IPS DF 6.9 (cell line): ENCODE measurements at regions not wholly inside any gene's neighbourhood (a gene's known extent, or its start where the extent isn't known, plus 50 kb on each side); places are given as distances from the start of the nearest gene placed in this dataset.

Source experiments
- DNase-seq: peaks from one replicate; pipeline ENCODE4 v3.0.0-alpha.2; 2013; ENCODE audit warnings: low read depth, low spot score
- H3K27ac ChIP-seq: one replicate; pipeline ENCODE4 v1.5.1; 2013; ENCODE audit warnings: low read length, control low read depth
- H3K27me3 ChIP-seq: 2 replicates; pipeline ENCODE4 v1.6.1; 2013; ENCODE audit warnings: mild to moderate bottlenecking, low read length; ENCODE audit not compliant: control insufficient read depth, insufficient read depth
- H3K36me3 ChIP-seq: 2 replicates; pipeline ENCODE4 v1.6.1; 2013; ENCODE audit warnings: low read length; ENCODE audit not compliant: control insufficient read depth, insufficient read depth
- H3K4me1 ChIP-seq: 2 replicates; pipeline ENCODE4 v1.6.1; 2013; ENCODE audit warnings: low read length; ENCODE audit not compliant: control insufficient read depth, insufficient read depth
- H3K4me3 ChIP-seq: 2 replicates; pipeline ENCODE4 v1.5.1; 2013; ENCODE audit warnings: mild to moderate bottlenecking, low read length
- H3K9me3 ChIP-seq: 2 replicates; pipeline ENCODE4 v1.6.1; 2013; ENCODE audit warnings: low read length, inconsistent platforms; ENCODE audit not compliant: control insufficient read depth, insufficient read depth
- WGBS: extraction: QIAGEN DNeasy Blood & Tissue Kit; methylation state at CpG from one replicate; pipeline ENCODE4 v1.1.7; 2013; ENCODE audit warnings: mixed read lengths, missing lambda C conversion rate; ENCODE audit not compliant: insufficient read length, insufficient coverage; 5-methylcytosine and 5-hydroxymethylcytosine counted together

DNA sequence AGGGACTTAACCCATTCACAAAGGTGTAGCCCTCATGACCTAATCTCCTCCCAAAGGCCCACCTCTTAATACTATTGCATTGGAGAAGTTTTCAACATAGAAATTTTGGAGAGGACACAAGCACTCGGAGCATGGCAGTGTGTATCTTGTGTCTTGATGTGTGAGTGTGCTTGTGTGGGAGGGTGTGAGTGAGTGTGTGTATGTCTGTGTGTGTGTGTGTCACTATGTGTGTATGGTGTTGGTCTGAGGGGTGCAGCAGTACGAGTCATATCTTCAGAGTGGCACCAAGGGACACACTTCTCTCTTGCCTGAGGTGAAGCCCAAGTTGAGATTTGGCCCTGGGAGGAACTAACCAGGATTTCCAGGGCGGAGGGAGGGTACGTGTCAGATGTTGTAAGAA lies 73.7 kb downstream of the NAV1 start:
- DNase-seq, result no peak
- Histone ChIP-seq H3K4me1 (peaks cover 2% of the 10 kb centered on the region; the same call in 1 of the 2 replicates), H3K4me3 (no peak overlapping the region), H3K36me3 (no peaks in the 10 kb centered on the region), H3K27me3 (no peaks in the 10 kb centered on the region), H3K27ac (no peak overlapping the region), H3K9me3 (no peaks in the 10 kb centered on the region)
- WGBS, result no CpG with 5 or more reads among the region's 4 CpGs

DNA sequence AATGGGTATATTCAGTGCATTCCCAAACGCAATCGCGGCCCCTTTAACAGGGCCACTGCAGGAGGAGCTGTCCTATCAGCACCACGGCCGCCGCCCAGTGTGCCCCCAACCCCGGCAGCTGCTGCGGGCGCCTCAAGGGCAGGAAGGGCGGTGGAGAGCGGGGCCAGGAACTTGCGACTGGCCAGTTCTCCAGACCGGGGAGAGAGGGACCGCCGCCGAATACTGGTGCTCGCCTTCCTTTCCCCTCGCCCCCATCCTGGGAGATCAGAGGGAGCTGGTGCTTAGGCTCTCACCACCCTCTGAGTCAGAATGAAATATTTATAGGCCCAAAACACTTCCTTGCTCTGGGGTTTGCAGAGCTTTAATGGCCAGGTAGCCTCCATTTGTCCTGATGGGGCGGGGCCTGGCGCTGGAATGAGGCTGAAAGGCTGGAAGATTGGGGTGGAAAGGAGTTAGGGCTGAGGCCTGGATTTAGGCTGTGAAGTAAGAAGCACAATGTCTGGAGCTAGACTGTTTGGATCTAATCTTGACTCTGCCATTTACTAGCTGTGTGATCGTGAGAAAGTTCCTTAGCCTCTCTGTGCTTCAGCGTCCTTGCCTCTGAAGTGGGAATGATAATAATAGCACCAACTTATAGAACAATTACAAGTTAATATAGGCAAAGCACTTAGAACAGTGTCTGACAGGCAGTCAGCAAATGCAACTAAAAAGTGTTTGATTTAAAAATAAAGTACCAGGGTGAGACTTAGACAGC lies 75.5 kb downstream of the NAV1 start:
- no peaks in the 10 kb centered on the region for H3K27me3 ChIP-seq
- H3K4me1 ChIP-seq, result peaks cover 4% of the 10 kb centered on the region; the same call in 1 of the 2 replicates
- no peaks in the 10 kb centered on the region for H3K36me3 ChIP-seq
- H3K27ac ChIP-seq, result no peak overlapping the region
- H3K4me3 ChIP-seq, result peak overlapping the region; percentile 56; the same call in 1 of the 2 replicates
- WGBS, result no CpG with 5 or more reads among the region's 22 CpGs
- no peaks in the 10 kb centered on the region for H3K9me3 ChIP-seq
- no peak for DNase-seq

DNA sequence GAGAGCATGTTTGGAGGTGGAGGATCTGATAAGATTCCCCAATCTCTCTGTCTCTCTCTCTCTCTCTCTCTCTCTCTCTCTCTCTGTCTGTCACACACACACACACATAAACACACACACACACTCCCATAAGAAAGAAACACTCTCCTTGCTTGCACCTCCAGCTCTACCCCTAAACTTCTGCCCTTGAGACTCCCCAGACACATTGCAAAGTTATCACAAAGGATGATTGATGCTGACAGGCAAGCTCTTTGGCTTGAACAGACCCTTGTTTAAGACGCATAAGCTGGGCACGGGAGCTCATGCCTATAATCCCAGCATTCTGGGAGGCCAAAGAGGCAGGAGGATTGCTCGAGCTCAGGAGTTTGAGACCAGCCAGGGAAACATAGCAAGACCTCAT lies 78.2 kb downstream of the NAV1 start:
- Histone ChIP-seq H3K4me3 (no peak overlapping the region), H3K27ac (no peak overlapping the region), H3K4me1 (peaks cover 4% of the 10 kb centered on the region; the same call in 1 of the 2 replicates), H3K27me3 (no peaks in the 10 kb centered on the region), H3K36me3 (no peaks in the 10 kb centered on the region), H3K9me3 (no peaks in the 10 kb centered on the region)
- WGBS, result no CpG with 5 or more reads among the region's 3 CpGs
- no peak for DNase-seq

DNA sequence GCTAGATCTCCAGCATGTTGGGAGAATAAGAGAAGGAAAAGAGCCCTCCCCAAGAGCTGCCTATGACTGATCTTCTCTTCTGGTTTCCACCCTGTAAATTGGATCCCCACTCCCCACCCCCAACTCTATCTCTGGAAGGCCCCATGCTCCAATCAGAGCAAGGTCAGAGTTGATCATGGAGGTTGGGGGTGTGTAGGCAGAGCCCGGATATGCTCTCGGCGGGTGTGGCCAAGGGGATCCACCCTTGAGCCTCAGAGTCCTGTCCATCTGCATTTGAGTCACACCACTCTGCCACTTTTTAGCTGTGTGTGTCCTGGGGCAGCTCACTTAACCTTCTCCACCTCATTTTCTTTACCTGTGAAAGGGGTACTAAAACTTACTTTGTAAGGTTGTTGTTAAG lies 79.5 kb downstream of the NAV1 start:
- no CpG with 5 or more reads among the region's 3 CpGs for whole genome bisulfite sequencing
- no peaks in the 10 kb centered on the region for H3K9me3 ChIP-seq
- no peak overlapping the region for H3K4me3 ChIP-seq
- H3K4me1 ChIP-seq, result peaks cover 4% of the 10 kb centered on the region; the same call in 1 of the 2 replicates
- no peak for DNase-seq
- no peak overlapping the region for H3K27ac ChIP-seq
- H3K36me3 ChIP-seq, result no peaks in the 10 kb centered on the region
- H3K27me3 ChIP-seq, result no peaks in the 10 kb centered on the region

DNA sequence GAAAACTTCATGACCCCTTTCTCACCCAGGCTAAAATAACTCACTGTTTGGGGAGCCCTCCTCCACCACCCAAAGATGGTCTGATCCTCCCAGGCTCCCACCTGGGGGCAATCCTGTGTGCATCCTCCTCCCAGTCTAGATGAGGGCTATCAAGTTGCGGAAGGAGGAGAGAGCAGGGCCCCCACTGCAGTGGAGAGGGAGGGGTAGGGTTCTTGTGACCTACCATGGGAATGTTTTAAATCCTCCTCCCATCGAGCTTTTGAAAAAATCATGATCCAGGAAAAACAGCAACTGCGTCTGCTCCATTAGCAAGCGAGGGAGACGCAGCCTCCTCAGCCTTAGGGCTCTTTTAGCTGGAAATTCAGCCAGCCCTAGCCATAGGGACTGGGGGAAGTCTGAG lies 80.0 kb downstream of the NAV1 start:
- no peaks in the 10 kb centered on the region for H3K36me3 ChIP-seq
- WGBS, result no CpG with 5 or more reads among the region's 5 CpGs
- H3K9me3 ChIP-seq, result no peaks in the 10 kb centered on the region
- H3K4me1 ChIP-seq, result peaks cover 4% of the 10 kb centered on the region; the same call in 1 of the 2 replicates
- no peak for DNase-seq
- no peaks in the 10 kb centered on the region for H3K27me3 ChIP-seq
- H3K27ac ChIP-seq, result no peak overlapping the region
- H3K4me3 ChIP-seq, result no peak overlapping the region

DNA sequence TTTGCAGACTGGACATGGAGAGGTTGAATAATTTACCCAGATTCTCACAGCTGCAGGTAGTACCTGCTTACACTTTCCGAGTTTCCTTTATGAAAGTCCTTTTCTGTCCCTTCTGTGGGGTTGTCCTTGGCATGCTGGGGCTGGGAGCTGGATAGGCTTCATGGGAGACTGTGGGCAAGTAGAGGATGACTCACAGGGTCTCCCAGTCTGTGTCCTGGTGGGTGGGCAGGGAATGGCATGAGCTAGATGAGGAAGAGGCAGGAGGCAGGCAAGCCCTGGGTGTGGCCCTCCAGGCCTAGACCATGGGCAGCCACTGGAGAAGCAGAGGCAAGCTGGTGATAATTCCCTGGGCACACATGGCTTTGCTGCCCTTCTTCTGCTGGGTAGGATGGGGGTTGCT lies 80.6 kb downstream of the NAV1 start:
- no peaks in the 10 kb centered on the region for H3K36me3 ChIP-seq
- no peak overlapping the region for H3K27ac ChIP-seq
- H3K9me3 ChIP-seq, result no peaks in the 10 kb centered on the region
- DNase-seq, result no peak
- no peaks in the 10 kb centered on the region for H3K27me3 ChIP-seq
- WGBS, result no CpG with 5 or more reads among the region's 1 CpG
- H3K4me3 ChIP-seq, result no peak overlapping the region
- peaks cover 4% of the 10 kb centered on the region; the same call in 1 of the 2 replicates for H3K4me1 ChIP-seq

DNA sequence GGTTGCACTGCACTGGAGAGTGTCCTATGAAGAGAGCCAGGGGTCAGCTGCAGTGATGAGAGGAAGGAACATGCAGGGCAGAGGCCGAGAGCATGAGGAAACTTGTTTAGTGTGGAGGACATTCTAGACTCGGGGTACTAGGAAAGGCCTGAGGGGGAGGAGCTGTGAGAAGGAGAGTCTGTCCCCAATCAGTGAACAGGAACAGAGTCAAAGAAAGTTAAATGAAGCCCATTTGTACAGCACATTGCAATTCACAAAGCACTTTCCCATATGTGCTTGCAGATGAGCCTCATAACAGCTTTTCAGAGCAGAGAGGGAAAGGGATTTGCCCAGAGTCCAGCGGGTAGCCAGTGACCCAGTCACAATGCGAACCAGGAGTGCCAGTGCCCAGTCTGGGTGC lies 83.4 kb downstream of the NAV1 start:
- H3K36me3 ChIP-seq, result no peaks in the 10 kb centered on the region
- no peaks in the 10 kb centered on the region for H3K27me3 ChIP-seq
- no peak overlapping the region for H3K4me3 ChIP-seq
- no peaks in the 10 kb centered on the region for H3K9me3 ChIP-seq
- no peak for DNase-seq
- no CpG with 5 or more reads among the region's 4 CpGs for WGBS
- H3K27ac ChIP-seq, result no peak overlapping the region
- 0 out of 2 replicates have a peak, but pooled peaks cover 2% of the 10 kb centered on the region for H3K4me1 ChIP-seq

DNA sequence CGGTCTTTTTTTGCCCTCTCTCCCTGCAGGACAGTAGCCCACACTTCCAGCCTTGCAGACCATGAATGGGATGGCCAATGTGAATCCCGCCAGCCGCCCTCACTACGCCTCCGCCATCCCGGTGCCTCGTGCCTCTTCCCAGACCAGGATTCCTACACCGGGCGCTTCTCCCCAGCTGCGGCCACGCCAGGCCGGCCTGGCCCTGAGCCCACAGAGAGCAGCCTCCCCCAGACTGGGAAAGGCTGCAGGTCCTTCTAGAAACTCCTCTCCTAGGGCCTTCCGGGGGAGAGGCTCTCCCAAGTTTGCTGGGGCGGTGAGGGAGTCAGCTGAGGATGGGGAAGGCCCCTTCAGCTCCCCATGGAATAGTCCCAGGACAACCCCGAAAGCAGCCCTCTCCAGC lies 83.9 kb downstream of the NAV1 start:
- H3K27ac ChIP-seq, result no peak overlapping the region
- no peak overlapping the region for H3K4me3 ChIP-seq
- H3K27me3 ChIP-seq, result no peaks in the 10 kb centered on the region
- H3K4me1 ChIP-seq, result 0 out of 2 replicates have a peak, but pooled peaks cover 2% of the 10 kb centered on the region
- no peaks in the 10 kb centered on the region for H3K36me3 ChIP-seq
- no CpG with 5 or more reads among the region's 15 CpGs for WGBS
- H3K9me3 ChIP-seq, result no peaks in the 10 kb centered on the region
- no peak for DNase-seq

DNA sequence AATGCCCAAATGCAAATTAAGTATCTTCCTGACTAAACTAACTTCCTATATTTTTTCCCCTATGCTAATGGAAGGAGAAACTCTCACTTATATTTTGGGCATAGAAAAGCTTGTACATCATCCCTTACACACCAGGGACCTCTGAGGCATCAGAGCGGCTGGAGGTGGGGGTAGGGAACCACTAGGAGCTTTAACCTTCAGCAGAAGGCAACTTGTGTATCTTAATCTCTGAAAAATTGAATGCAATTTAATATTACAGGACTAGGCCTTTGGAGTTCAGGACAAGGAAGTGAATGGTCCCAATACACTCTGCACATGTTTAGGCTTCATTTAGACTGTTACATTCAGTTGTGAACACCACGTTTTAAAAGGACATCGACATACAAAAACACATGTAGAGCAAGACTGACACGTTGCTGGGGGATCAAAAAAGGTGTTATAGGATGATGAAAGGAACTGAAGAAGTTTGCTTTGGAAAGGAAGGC lies 85.9 kb downstream of the NAV1 start:
- Histone ChIP-seq H3K4me1 (peaks cover 2% of the 10 kb centered on the region; the same call in 1 of the 2 replicates), H3K9me3 (no peaks in the 10 kb centered on the region), H3K4me3 (no peak overlapping the region), H3K27ac (no peak overlapping the region), H3K27me3 (no peaks in the 10 kb centered on the region), H3K36me3 (no peaks in the 10 kb centered on the region)
- DNase-seq, result no peak
- WGBS, result no CpG with 5 or more reads among the region's 4 CpGs

DNA sequence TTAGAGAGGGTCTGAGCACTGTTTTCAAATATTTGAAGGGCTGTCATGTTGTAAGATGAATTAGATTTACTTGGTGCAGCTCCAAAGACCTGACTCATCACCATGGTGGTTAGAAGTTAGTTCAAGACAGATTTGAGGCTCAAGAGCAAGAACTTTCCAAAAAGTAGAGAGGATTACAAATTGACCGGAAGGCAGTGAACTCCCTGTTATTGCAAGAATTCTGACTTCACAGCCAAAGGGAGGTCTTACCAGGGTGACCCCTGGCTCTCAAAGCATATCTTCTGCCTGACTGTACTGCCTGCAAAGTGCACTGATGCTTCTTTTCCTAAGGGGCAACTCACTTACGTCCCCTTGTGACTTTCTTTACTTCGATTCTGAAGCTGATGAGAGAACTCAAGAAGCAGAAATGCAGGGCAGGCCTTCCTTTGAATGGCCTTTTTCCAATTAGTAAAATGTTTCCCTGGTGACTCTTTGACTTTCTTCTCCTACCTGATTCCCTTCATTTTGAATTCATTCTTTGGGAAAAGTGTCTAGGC lies 86.4 kb downstream of the NAV1 start:
- H3K27ac ChIP-seq, result no peak overlapping the region
- H3K36me3 ChIP-seq, result no peaks in the 10 kb centered on the region
- H3K27me3 ChIP-seq, result no peaks in the 10 kb centered on the region
- no peak overlapping the region for H3K4me3 ChIP-seq
- WGBS, result no CpG with 5 or more reads among the region's 3 CpGs
- DNase-seq, result no peak
- peaks cover 2% of the 10 kb centered on the region; the same call in 1 of the 2 replicates for H3K4me1 ChIP-seq
- no peaks in the 10 kb centered on the region for H3K9me3 ChIP-seq
